NCI-H146 treated with DMSO at 0.1 percent for 48 hours (cell line): ENCODE measurements at regions not wholly inside any gene's neighbourhood (a gene's known extent, or its start where the extent isn't known, plus 50 kb on each side); places are given as distances from the start of the nearest gene placed in this dataset.

ENCODE experiments used
- DNase-seq: peaks from one replicate; lab custom pipeline; 2025; ENCODE audit not compliant: unreplicated experiment; lab: John Stamatoyannopoulos, UW

DNA sequence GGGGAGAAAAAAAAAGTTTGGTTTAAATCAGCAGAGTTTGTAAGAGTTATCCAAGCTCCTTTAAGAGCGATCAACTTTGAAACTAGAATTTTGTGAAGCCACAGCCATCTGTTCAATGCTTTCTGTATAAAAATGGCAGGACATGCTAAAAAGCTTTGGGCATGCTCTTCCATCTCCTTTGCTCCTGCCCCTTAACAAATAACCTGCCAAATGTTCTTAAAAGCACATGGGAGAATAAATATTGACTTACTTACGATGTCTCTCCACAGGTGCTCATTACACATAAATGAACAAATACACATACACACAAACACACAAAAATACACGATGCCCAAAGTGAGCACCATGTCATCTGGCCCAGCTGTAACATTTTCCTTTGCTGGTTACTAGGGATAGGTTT lies 211.8 kb upstream of the DPH6 start:
- no peak for DNase-seq

DNA sequence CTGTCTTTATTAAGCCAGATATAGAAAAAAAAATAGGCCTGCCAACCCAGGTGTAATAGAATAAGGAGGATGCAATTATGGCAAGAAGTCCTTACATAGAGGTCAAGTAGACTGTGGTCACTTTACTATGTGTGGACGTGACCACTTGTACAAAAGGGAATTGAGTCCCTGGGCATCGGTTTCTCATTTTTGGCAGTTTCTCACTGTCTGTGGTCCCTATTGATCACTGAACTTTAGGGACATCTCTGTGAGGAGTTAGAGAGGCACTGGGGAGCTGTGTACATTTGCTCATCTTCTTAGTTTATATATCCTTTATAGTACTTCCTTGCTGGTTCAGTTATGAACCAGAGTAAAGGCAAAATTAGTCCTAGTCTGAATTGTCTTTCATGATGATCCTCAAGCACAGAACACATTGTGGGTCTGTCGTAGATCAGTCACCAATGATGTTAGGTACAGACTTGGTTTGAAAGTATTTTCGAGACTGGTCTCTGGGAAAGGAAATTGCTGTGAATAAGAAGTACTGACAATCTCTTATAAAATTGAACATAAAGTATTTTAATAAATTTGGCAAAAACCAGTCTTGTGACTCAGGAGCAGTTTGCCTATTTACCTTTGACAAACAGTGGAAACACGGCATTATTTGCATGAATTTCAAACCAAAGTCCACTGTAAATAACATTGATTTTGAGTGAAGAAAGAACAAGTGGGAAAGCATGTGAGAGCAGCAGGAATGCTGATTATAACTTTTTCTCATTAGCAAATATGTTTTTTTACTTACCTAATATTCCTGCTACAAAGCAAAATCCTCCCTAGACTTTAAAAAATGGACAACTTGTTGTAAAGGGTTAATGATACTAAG lies 218.9 kb upstream of the DPH6 start:
- no peak for DNase-seq

DNA sequence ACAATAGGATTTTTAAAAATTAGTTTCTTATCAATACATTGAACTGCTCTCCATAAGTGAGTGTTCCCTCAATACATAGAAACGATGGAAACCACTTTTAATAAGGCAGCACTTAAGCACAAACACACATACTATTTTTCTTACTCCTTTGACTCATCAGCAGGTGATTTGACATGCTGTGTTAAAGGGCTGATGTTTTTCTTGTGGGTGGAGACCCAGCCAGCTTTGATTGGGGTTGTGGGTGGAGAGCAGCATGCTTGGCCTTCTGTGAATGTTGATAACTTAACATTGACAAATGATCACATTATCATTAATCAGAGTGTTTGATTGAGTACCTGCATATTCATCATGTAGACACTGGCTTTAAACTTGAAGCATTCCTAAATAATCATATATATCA lies 223.0 kb upstream of the DPH6 start:
- no peak for DNase-seq

DNA sequence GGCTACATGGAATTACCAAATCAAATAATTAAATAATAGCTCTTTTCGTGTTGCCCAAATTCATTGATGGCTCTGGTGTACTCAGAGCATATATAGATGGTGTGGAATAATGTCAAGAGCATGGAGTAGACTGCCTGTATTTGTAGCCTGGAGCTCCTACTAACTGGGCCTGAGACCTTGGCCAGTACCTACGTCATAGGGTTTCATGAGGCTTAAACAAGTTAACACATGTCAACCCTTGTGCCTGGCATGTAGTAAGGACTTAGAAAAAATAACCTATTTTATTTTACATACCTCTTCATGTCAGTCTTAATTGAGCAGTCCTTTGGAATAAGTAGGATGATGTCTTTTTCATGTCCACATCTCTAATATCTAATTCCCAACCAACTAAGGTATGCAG lies 223.7 kb upstream of the DPH6 start:
- no peak for DNase-seq

DNA sequence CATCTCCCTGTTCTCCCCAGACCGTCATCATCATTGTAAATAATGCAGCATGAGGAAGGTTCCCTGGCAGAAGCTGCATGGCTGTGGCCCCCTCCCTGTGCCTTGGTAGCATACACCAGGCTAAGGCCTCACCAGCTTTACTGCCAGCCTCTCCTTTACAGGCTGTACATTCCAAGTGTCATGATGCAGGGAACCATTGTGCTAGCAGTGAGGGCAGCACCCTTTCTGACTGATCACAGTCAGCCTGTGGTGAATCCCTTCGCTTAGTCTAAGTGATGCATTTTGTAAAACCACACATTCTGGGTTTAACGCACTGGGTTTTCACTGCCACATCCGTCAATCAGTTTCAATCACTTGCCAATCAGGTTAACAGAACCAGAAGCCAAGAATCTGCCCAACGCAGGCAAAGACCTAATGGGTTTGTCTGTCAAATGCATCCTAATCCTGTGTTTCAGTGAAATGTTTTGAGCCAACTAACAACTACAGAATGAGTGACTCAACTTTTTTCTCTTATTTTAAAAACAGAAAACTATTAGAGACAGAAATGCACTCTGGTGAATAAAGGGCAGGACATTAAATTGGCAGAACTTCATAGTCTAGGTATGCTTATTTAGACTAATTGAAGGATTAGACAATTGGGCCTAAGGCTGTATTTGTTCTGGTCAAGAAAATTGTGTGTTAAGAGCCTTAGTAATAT lies 225.9 kb upstream of the DPH6 start:
- DNase-seq, result no peak

DNA sequence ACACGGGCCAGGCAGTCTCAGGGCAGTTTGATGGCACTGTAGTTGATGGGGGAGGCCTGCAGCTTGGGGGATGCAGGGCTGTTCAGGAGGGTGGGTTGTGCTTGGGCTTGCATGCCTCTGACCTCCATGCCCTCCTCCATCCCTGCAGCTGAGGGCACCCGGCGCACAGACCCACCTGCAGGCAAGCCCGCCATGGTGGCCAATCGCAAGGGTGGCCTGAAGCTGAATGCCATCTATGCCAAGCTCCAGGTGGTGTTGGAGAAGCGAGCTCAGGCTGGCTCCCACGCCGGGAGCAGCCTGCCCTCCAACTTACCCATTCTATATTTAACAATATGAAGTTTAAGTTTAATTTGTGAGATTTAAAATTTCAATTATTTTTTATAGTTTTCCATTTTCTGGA lies 228.7 kb upstream of the DPH6 start:
- no peak for DNase-seq

DNA sequence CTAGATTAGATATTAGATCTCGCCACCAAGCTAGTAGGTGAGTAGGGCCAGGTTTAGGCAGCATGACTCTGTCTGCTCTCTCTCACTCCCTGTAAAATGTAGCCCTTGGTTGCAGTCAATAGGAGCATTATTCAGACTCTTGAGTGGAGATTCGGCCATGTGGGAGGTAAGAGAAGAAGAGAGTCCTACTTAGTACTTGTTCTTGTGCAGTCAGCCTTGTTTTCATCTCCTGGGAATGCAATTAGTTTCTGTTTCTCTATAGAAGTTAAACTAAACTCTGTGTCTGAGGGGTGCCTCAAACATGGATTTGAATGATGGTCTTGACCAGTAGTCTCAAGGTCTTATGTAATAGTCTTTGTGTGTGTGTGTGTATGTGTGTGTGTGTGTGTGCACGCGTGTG lies 229.5 kb upstream of the DPH6 start:
- DNase-seq, result no peak

DNA sequence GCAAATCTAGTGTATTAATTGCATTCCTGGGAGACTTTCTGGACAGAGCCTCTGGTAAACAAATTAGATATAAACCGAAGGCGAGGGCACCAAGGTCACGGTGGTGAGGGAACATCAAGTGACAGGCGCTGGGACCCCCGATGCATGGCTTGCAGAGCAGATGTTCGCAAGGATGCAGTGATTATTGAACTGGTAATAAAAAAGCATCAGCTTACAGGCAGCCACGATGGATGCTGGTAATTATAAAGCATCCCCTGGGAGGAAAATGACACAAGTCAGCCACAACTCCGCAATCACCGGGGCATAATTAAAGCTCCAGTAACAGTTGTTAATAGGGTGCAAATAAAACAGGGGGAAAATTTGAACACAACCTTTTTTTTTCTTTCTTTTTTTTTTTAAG lies 231.1 kb upstream of the DPH6 start:
- no peak for DNase-seq

DNA sequence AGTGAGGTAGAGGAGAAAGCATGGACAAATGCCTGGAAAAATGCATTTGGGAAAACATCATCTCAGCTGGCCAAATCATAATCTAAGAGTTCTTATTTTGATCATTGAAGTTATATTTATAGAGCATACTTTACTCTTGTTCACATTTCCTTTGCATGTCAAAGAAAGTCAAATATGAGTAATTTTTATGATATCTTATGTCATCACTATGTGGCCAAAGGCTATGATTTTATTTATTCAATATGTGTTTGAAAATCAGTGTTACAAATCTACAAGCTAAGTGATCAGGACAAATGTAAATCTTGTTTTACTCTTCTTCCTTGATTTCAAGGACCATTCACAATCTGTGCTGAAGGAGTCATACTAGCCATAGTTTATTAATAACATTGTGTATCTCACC lies 237.2 kb upstream of the DPH6 start:
- no peak for DNase-seq

DNA sequence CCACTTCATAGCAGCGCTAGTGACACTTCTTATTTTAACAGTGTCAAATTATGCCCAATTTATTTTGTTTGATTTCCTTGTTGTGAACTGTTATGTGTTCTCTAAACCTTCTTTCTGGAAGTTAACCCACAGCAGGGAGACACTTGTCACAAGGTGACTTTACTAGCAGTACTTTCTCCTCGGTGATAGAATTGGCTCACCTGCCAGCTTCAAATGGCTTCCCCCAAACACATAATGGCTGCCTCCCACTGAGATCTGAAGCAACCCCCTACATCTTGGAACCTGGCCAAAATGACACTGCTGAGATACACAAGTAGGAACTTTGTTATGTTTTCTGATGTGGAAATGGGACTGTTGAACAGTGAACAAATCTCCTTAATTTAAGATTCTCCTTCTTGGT lies 238.8 kb upstream of the DPH6 start:
- DNase-seq, result no peak

DNA sequence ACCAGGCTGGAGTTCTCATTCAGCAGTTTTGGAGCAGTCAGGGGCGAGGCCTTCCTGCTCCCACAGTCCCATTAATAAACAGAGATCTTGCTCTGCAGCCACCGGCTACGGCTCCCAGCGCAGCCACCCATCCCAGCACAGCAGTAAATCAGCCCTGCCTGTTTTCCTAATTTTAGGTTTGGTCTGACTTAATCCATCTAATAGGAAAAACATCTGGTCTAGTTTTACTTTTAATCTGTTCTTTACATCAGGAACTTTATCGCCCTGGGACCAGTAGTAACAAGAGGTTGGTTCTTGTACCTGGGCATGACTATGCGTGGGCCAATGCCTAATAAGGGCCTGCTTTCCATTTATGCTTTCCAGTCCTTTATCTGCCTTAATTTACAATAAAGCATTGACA lies 264.0 kb upstream of the DPH6 start:
- DNase-seq, result no peak

DNA sequence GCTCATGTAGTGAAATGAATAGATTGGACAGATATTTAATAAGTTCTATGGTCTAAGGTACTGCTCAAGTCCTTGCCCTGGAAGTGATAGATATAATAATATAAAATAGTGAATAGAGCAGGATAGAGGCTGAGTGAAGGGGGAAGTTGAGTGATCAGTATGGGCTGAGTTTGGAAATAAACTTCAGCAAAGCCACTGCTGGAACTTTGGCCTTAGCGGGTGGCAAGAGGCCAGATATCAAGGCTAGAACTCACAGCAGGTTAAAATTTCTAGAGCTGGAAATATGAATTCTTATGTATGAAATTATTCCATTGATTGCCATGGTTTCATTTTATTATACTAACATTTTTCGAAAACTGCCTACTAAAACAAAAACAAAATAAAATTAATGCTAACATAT lies 267.6 kb upstream of the DPH6 start:
- DNase-seq, result no peak

DNA sequence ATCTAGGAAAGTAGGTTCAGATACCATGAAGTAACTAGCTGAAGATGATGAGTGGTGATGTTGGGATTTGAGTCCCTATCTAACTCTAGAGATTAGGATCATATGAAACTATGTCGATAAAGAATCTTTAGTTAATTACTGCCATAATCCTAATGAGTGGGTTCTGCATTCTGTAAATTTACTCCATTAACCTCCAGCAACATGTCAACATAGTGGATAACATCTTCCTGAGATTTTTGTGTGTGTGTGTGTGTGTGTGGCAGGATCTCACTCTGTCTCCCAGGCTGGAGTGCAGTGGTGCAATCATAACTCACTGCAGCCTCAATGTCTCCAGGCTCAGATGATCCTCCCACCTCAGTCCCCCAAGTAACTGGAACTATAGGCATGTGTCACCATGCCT lies 272.9 kb upstream of the DPH6 start:
- no peak for DNase-seq

DNA sequence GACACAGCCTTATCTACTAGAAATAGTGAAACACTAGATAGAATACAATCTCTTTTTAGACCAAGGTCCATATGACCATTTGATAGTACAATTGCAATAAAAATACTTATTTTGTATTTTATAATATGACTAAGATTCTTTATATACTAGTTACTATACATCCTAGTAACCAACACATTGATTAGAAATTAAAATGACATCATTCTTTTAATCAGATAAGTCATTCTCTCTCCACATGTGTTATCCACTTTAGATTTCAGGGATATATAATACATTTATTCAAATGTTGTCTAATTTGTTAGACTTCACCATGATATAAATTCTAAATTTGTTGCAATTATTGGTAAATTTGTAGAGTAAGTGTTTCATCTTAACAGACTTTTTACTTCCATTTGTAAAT lies 276.2 kb upstream of the DPH6 start:
- DNase-seq, result no peak

DNA sequence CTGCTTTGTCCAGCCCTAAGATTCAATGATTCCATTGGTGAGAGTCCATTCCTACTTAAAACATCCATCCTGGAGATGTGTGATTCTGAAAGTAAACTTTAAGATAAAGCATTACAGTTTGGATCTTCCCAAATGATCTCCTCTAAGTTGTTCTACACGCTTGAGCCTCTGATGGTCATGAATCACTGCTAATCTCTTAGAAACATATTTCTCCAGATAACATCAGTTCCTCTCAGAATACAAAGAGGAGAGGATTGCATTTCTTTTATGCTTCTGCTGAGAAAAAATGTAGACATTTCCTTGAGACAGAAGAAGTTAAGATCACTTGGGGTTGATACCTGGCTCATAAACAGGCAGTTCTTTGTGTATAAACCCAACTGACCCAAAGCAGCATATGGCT lies 281.2 kb upstream of the DPH6 start:
- DNase-seq, result no peak

DNA sequence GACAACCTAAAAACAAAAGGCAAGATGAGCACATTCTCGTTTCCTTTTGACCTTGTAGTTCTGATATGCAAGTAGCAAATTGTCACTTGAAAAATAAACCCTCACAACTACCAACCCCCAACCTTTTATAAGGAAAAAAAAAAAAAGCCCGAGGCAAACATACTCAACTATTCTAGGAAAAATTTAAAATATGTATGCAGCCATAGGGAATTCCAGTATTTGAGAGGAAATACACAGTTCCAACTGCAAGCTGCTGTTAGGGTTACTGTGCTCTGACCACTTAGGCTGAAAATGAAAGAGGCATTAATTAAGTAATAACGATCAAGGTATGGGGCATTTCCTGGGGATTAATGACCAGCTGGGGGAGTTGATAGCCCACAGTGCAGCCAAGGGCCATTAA lies 281.9 kb upstream of the DPH6 start:
- DNase-seq, result no peak

DNA sequence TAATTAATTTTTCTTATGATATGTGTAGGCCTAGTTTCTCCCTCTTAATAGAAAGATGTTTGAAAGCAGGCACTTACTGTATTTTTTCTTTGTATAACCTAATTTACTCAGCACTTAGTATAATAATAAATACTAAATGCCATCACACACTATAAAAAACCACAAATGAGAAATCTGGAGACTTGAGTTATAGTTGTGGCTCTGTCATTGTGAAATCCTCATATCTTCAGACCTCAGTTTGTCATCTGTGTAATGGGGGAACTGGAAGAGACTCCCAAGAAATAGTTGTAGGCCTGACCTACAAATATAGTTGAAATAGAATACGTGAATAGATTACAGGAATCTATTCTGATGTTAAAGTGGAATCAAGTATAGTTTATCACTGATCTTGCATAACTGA lies 287.6 kb upstream of the DPH6 start:
- no peak for DNase-seq

DNA sequence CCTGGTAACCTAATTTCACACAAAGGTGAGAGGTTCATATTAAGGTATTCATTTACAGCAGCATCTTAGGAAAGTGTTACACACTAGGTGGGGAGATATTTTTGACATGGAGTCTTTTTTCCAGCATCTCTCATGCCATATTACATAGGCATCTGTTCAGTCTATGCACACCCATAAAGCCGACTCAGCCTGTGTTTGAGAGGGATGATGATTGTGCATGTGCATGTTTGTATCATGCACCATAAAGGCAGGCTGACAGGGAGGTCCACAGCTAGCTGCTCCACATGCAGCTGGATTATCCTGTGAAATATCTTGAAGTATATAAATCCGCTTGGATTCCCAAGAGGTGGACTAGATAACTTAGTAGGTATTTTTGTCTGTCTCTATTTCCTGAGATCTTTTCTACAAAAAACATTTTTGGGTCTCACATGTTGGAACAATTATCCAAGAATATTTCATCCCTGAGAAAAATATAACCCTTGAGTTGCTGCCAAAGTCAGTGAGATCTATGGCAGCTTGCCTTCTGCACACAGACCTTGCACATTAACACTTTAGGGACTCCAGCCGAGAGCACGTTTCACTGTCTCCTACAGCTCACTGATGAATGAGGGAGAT lies 288.4 kb upstream of the DPH6 start:
- DNase-seq, result no peak

DNA sequence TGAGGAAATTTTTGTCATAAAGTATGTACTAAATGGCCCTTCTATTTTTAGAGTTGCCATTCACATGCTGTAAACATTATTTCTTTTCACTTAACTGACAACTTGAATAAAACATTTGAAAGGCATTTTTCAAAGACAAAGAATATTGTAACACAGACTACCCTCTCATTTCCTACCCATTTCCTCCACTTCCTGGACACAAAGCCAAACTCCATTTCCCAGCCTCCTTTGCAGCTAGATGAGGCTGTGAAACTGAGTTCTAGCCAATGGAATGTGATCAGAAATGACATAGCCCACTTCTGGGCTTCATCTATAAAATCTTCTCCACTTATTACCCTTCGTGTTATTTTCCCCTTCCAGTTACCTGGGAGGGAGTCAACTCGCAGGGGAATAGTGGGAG lies 288.9 kb upstream of the DPH6 start:
- DNase-seq, result no peak

DNA sequence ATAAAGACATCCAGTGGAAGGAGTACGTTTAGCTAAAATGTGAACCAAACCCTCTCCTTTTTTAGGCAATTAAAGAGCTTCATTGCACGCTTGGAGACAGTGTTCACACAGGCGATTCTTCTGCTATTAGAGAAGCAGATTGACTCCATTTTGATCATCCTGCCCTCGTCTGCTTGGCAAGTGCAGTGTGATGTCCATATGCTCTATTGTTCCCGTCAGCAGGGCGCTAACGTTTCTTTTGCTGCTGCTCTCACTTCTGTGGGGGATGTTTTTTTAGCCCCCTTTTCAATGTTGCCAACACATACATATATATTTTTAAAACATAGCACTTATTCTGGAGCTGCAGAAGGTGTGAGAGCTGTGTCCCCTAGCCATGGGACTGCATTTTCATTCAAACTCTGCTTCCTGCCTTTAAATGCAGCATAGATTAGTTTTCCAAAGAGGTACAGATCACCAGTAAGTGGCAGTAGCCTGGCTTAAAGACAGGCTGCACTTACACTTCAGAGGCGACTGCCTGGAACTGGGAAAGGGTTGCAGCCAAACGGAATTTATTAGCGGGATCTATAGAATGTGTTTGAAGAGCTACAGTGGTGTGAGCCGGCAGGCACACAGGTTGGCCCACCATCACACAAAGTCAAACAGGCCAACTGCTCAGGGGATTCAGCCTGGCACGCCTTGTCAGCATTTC lies 292.6 kb upstream of the DPH6 start:
- no peak for DNase-seq

DNA sequence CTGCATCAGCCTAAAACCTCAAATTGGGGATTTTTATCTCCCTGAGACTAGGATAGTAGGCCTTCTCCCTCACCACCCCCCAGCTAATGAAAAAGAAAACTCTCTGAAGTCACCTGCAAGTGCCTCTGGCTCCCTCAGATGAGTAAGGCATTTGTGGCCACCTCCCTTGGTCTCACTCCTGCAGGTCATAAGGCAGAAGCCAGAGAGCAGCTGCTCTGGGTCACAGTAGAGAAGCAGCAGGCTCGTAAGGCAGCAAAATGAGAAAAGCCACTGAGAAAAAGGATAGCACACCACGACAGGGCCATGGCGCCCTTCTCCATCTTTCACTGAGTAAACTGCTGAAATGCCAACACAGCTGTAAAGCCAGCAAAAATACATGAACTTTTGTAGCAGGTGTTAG lies 296.7 kb upstream of the DPH6 start:
- no peak for DNase-seq

DNA sequence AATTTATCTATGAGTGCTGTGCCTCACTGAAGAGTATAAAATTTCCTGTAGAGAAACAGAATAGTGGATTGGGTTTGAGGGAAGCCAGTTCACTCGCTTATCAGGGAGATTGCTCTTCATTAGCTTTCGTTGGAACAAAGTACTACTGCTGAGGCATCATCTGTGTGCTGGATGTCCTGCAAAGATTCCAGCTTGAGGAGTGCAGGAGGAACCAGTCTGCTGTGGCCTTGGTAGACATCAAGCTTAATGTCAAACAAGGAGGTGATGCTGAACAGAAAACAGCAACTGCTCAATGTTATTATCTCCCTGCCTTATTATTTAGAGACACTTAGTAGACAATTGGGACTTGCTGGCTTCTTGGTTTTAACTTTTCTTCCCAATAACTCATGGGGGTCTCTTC lies 297.5 kb upstream of the DPH6 start:
- DNase-seq, result no peak
